SU-DHL-6 (cell line): ENCODE measurements at regions not wholly inside any gene's neighbourhood (a gene's known extent, or its start where the extent isn't known, plus 50 kb on each side); places are given as distances from the start of the nearest gene placed in this dataset.

Experiments
- CTCF ChIP-seq: fragments of 200-600 bp; sonication (generic); IDR thresholded peaks from one replicate; pipeline ENCODE4 v1.5.1; 2017; ENCODE audit warnings: antibody characterized with exemption, mild to moderate bottlenecking, low read length, moderate library complexity; ENCODE audit not compliant: insufficient read depth, poor library complexity, severe bottlenecking
- EZH2phosphoT487 ChIP-seq: fragments of 200-600 bp; sonication (generic), shearing (Covaris generic); conservative IDR thresholded peaks from 2 replicates; pipeline ENCODE4 v1.6.1; 2018; ENCODE audit warnings: mild to moderate bottlenecking, antibody characterized with exemption, low read length, moderate library complexity, mixed read lengths

DNA sequence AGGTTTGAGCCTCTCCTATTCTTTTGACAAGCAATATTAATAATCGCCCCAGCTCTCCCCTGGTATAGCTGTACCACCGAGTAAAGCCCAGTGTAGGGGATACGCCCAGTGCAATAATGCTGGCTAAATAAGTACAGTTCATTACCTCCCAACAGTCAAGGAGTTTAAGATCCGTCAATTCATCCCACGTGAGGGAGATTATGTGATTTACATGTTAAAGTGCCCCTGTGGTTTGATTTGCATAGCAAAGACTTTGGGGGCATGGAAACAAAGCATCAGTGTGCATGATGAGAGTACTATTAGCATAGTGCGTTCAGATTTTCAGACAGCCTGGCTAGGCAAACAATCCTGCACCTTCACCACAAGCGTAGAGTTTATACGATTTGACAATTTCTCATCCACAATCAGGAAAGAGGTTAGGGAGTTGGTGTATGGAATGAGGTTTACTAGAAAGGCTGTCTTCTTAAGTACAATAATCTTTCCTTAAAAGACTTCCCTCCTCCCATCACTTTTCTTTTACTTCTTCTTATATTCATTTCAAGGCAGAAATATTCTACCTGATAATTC lies 754.0 kb downstream of the DIAPH3 start:
- TF ChIP-seq CTCF, result no peak
- no peak for TF ChIP-seq EZH2phosphoT487
